MV-4-11 (cell line): ENCODE measurements at regions not wholly inside any gene's neighbourhood (a gene's known extent, or its start where the extent isn't known, plus 50 kb on each side); places are given as distances from the start of the nearest gene placed in this dataset.

ENCODE experiments used
- DNase-seq: peaks from one replicate; lab custom pipeline; 2025; lab: John Stamatoyannopoulos, UW

DNA sequence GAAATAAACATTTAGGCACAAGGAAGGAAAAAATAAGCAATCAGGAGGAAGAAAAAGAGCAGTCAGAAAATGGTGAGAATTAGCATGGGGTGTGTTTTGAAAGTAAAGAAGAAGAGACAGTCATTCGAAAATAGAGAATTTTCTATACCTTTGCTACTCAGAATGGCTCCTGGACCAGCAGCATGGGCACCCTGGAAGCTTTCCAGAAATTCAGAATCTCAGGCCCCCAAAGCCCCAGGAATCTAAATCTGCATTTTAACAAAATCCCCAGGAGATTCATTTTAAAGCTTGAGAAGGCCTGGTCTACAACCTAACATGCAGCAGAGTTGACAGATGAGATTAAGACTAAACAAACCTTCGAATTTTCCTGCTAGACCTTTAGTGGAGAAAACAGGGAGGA is 131.2 kb upstream of the HDAC9 start:
- DNase-seq = no peak

DNA sequence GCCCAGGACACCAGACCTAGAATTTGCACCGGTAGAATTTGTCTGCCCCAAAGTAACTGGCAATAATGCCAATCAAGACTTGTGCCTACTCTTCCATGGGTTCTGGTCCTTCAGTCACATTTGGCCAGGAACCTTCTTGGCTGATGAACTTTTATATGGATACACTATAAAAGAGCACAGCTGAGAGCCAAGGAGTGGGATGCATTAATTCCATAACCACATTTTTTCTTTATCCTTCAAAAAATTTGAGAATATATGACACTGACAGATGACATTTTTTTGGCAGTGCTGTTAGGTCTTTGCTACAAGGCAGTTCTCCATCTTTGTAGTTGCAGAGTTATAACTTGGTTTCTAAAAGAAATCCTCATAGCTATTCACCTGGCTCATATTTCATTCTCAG is 129.2 kb upstream of the HDAC9 start:
- no peak for DNase-seq

DNA sequence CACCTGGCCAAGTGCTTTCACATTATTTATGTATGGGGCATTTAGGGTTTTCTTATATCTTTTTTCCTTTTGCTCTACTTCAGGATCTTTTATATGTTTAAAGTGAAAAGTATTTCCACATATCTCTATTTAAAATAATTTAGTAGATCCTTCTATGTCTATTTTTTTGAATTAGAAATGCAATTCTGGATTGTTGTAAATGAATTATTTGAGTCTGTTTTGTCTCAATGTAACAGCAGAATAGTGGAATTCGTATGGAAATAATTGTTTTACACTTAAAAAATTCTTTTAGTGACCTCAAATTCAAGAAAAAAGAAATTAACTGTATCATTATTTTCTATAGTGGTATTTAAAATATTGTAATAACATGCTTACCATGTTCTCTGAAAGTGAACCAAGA is 126.5 kb upstream of the HDAC9 start:
- no peak for DNase-seq

DNA sequence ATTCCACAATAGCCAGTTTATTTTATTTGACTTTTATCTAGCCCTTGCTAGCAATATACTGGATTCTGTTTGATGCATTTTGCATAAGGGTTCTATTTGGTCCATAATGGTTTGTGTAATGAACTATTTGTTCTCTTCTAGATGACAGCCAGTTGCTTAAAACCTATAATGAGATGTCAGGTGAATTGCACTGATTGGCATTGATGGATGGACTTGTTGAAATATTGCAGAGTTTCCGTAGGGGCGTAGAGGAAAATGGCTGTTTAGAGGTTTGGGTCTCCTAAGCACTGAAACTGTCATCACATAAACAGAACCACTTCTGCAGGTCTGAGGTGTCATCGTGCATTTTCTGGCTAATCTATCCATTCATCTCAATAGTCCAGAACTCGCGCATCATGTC is 124.9 kb upstream of the HDAC9 start:
- no peak for DNase-seq

DNA sequence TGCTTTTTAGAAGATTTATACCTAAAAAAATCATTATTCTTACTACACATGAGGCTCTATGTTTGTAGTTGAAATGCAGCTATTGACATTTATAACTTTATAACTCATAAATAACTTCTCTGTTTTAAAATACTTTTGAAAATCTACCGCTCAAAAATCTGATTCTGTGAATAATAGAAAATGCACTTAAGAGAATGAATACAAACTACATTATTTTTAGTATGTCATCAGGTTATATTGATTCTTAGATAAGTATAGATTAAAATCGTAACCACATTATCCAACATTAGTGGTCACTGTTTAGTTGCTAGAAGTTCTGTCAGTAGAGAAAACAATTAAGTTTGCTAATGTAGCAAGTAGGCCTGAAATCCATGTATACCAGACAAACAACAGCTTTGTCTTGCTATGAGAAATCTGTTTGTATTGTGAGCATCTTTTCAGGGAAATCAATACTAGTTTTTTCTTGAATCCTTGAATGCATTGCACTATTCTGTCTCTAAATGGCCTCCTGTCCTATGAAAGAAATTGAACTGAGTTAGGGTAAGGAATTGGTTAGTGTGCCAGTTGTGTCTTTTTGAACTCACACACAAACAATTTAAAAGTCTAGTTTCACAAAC is 116.5 kb upstream of the HDAC9 start:
- no peak for DNase-seq

GRCh38 chr7:18384491-18385143 is 110.9 kb upstream of the HDAC9 start:
- no peak for DNase-seq

GRCh38 chr7:18386607-18387006 is 108.9 kb upstream of the HDAC9 start:
- DNase-seq = no peak

DNA sequence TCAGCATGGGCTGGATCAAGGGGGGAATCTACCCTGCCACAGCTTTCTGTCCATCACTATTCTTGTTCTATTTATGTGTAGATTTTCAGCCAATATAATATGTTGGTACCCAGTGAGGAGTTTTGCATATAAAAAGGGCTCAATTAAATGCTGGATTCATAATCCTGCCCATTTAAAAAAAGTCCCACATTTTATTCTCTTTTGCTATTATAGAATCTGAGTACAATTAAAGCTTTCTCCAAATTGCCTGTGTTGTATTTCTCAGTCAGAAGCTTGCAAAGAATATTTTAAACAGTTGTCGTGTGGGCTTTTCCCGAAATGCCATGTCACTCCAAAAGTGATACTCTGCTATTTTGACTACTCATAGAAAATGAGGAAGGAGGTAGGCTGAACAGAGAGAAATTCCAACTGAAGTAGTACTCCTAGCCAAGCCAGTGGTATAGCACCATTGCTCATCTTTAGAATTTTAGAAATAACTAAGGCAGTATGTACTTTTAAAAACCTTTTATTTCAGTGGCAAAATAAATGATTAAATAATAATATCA is 108.3 kb upstream of the HDAC9 start:
- DNase-seq = no peak

- no peak for DNase-seq
Observed at GRCh38 chr7:18390535-18390907, 105.0 kb upstream of the HDAC9 start.

- DNase-seq = peak; percentile 27
Observed at GRCh38 chr7:18393465-18394118, 102.0 kb upstream of the HDAC9 start.

GRCh38 chr7:18395868-18396267 is 99.7 kb upstream of the HDAC9 start:
- no peak for DNase-seq

DNA sequence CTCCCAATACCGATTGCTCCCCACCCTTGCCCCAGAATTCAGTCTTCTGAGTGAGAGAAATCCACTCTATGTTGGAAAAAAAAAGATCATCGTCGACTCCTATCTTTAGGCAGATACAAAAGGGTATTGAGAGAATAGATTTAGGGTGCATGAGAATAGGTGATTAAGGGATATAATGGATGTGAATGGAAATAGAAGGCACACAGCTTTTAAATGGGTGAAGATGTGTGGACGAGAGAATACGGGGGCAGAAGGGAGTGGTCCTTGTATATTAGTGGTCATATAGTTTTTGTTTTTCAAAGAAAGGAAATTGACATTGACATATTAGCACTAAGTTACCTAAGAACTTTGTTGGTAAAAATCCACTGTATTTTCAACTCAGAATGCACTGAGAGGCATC is 98.6 kb upstream of the HDAC9 start:
- DNase-seq = no peak

DNA sequence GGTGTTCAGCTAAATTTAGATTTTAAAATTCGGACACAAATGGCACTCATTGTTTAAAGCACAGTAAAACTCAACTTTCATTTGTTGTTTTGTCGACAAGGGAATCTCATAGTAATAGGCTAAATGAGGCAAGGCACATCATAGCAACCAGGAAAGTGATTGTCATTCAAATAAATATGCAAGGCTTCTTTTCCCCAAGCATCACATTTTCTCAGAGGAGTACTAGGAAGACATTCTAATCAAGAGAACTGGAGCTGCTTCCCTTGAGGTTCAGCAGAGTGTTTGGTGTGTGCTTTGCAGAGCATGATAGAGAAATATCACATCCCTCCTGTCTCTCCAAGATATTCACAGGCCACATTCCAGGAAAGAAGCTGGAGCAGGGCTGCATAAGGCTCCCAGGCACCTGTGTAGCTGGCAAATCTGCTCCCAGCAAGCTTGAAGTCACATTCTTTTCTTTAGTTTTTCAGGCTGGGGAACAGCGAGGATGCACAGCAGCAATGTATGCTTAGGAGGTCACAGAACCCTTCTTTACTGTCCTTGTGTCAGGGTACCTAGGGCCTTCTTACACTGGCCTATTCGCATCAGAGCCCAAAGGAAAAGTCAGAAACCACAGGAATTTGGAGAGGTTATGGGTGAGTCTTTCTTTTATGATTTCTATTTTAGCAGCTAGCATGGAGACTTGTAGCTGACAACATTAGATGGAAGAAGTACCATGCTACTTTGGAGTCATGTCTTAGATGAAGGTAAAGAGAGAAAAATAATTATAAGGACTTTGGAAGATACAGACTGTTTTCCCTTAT is 95.9 kb upstream of the HDAC9 start:
- DNase-seq = no peak

DNA sequence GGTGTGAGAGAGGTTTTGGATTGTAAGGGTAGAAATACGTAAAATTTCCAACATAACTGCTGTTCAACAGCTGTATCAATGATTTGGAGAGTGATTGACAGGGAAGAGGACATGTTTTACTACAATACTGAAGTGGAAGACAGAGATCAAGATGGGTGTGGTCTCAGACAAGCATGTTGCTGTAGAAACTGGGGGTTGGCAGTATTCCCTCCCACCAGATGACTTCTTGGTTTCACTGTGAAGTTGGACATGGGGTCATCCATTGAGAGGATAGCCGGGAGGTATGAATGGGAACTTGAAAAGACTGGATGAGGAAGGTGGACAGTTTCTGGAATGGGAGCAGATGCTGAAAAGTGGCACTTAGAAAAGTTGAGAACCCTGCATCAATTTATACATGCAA is 95.3 kb upstream of the HDAC9 start:
- no peak for DNase-seq

DNA sequence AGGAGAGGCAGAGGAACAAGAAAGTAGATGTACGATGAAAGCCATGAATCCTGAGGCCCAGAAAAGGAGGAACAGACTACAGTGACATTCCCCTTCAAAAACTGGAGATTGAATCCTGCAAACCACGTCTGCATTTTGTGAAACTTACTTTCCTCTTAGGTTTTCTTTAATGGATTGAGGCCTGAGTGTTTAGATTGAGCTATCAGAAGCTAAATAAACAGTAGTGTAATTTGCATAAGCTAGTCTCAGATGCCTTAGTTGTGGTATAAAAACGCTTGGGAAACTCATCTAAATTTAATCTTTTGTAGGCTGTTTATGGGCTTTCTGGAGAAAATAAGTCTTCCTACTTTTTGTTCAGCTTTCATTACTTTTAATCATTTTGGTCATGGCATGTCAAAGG is 94.8 kb upstream of the HDAC9 start:
- DNase-seq = peak; percentile 15

- peak; percentile 64 for DNase-seq
Observed at GRCh38 chr7:18401757-18402156, 93.8 kb upstream of the HDAC9 start.

- no peak for DNase-seq
Observed at GRCh38 chr7:18402488-18403183, 92.9 kb upstream of the HDAC9 start.

DNA sequence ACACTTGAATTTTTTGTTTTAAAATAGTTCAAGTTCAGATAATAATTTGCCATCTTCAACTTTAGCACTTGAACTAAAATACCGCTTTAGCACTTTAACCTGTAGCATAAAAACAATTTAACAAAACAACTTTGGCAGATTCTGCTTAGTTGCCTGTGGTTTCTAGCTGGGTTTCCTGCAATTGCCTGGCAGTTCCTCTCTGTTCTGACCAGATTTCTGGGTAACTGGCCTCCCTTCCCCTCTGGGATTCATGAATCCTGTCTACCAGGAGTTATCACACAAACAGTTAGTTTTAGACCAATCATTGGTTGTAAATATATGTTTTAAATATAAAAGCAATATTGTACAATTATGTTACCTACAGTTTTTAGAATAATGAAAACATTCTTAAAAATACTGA is 89.8 kb upstream of the HDAC9 start:
- DNase-seq = peak; percentile 18

DNA sequence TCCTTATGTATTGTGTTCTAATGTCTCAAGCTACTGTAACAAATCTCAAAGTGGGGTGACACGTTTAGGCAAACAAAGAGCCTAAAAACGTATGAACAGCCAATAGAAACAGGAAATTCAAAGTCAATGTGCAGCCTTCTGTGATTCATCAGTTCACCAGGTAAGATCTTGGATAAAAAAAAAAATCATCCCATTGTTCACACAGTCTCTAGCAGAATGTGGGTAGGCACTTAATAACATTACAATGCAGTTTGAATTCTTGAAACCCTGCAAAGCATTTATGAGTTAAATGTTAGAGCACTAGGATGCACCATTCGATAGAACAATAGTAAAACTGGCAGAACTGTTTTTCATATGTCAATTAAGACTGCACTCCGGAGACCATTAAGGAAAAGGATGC is 88.2 kb upstream of the HDAC9 start:
- no peak for DNase-seq

- DNase-seq = no peak
Observed at GRCh38 chr7:18408461-18408860, 87.1 kb upstream of the HDAC9 start.

GRCh38 chr7:18408868-18409267 is 86.7 kb upstream of the HDAC9 start:
- DNase-seq = no peak

- no peak for DNase-seq
Observed at GRCh38 chr7:18413447-18413846, 82.1 kb upstream of the HDAC9 start.
